GM18951 (cell line): ENCODE measurements at regions not wholly inside any gene's neighbourhood (a gene's known extent, or its start where the extent isn't known, plus 50 kb on each side); places are given as distances from the start of the nearest gene placed in this dataset.
"Not testable (repeated sequence)": the region's sequence is repeated elsewhere in the genome, so short reads cannot be mapped to it uniquely, and the experiment has no call there.

Experiments
- POLR2A ChIP-seq: IDR thresholded peaks from 4 replicates; pipeline ENCODE4 v1.6.1; 2011; ENCODE audit warnings: mild to moderate bottlenecking; ENCODE audit not compliant: insufficient read length, insufficient read depth; ENCODE audit errors: extremely low read depth
- in situ Hi-C: fragments of 300-500 bp; cut with MboI; formaldehyde crosslinking; loops from one replicate; pipeline ENCODE4 v1.12.0; 2022; ENCODE audit warnings: low sequenced_read_pairs, mixed read lengths, inconsistent platforms; ENCODE audit not compliant: unreplicated experiment

GRCh38 chr3:152209060-152209459 lies 59.7 kb upstream of the MBNL1 start:
- in situ Hi-C loops: no loop called here
- no peak for TF ChIP-seq POLR2A

GRCh38 chr3:152209776-152210175 lies 59.0 kb upstream of the MBNL1 start:
- in situ Hi-C loops: no loop called here
- TF ChIP-seq POLR2A: no peak

- no peak for TF ChIP-seq POLR2A
- in situ Hi-C loops: no loop called here
Measured at GRCh38 chr3:152210697-152211096, 58.0 kb upstream of the MBNL1 start.

GRCh38 chr3:152211655-152212054 lies 57.1 kb upstream of the MBNL1 start:
- in situ Hi-C loops: no loop called here
- no peak for TF ChIP-seq POLR2A

GRCh38 chr3:152213203-152213602 lies 55.5 kb upstream of the MBNL1 start:
- in situ Hi-C loops: no loop called here
- TF ChIP-seq POLR2A: no peak

GRCh38 chr3:152213938-152214337 lies 54.8 kb upstream of the MBNL1 start:
- no peak for TF ChIP-seq POLR2A
- in situ Hi-C loops: no loop called here

- in situ Hi-C loops: not testable (repeated sequence)
Measured at GRCh38 chr3:152216960-152217865, 51.5 kb upstream of the MBNL1 start.

GRCh38 chr3:152218602-152219001 lies 50.1 kb upstream of the MBNL1 start:
- in situ Hi-C loops: no loop called here
- TF ChIP-seq POLR2A: no peak
